H9 (cell line): ENCODE measurements at regions not wholly inside any gene's neighbourhood (a gene's known extent, or its start where the extent isn't known, plus 50 kb on each side); places are given as distances from the start of the nearest gene placed in this dataset.

Experiments
- DNase-seq: peaks from one replicate; pipeline ENCODE4 v3.0.0-alpha.2; 2017
- H2AFZ ChIP-seq: one replicate; pipeline ENCODE4 v1.6.1; 2013; ENCODE audit warnings: mild to moderate bottlenecking, low read length, control low read depth, moderate library complexity
- H2AK5ac ChIP-seq: 2 replicates; pipeline ENCODE4 v1.6.1; 2013; ENCODE audit warnings: low read length, control low read depth, mixed read lengths; ENCODE audit not compliant: insufficient read length
- H2BK120ac ChIP-seq: one replicate; pipeline ENCODE4 v1.6.1; 2013; ENCODE audit warnings: low read depth, mild to moderate bottlenecking, low read length, control low read depth, inconsistent platforms; ENCODE audit not compliant: poor library complexity, severe bottlenecking
- H2BK12ac ChIP-seq: 2 replicates; pipeline ENCODE4 v1.6.1; 2013; ENCODE audit warnings: low read length, control low read depth, mixed read lengths, low read depth; ENCODE audit not compliant: insufficient read length
- H2BK15ac ChIP-seq: 2 replicates; pipeline ENCODE4 v1.6.1; 2013; ENCODE audit warnings: low read depth, low read length, control low read depth
- H2BK20ac ChIP-seq: one replicate; pipeline ENCODE4 v1.6.1; 2013; ENCODE audit warnings: low read depth, mild to moderate bottlenecking, low read length, control low read depth, inconsistent platforms; ENCODE audit not compliant: poor library complexity, severe bottlenecking
- H2BK5ac ChIP-seq: 2 replicates; pipeline ENCODE4 v1.6.1; 2013; ENCODE audit warnings: low read length, control low read depth, mixed read lengths; ENCODE audit not compliant: insufficient read length
- H3K14ac ChIP-seq: 2 replicates; pipeline ENCODE4 v1.6.1; 2013; ENCODE audit warnings: low read length, control low read depth; ENCODE audit not compliant: insufficient read depth
- H3K18ac ChIP-seq: 2 replicates; pipeline ENCODE4 v1.6.1; 2013; ENCODE audit warnings: low read depth, mild to moderate bottlenecking, mixed read lengths, low read length, control low read depth; ENCODE audit not compliant: insufficient read length
- H3K23ac ChIP-seq: 2 replicates; pipeline ENCODE4 v1.6.1; 2013; ENCODE audit warnings: low read length, control low read depth, mixed read lengths, low read depth; ENCODE audit not compliant: insufficient read length
- H3K23me2 ChIP-seq: 2 replicates; pipeline ENCODE4 v1.6.1; 2013; ENCODE audit warnings: low read depth, mild to moderate bottlenecking, mixed read lengths, low read length, control low read depth; ENCODE audit not compliant: insufficient read length, poor library complexity, severe bottlenecking
- H3K27ac ChIP-seq: 2 replicates; pipeline ENCODE4 v1.5.1; 2013; ENCODE audit warnings: low read length, control low read depth, mixed read lengths, low read depth; ENCODE audit not compliant: insufficient read length
- H3K27me3 ChIP-seq: 2 replicates; pipeline ENCODE4 v1.6.1; 2013; ENCODE audit warnings: low read length, control low read depth, inconsistent platforms; ENCODE audit not compliant: insufficient read depth
- H3K4ac ChIP-seq: 2 replicates; pipeline ENCODE4 v1.6.1; 2013; ENCODE audit warnings: low read depth, mild to moderate bottlenecking, control low read depth, inconsistent platforms, low read length, moderate library complexity
- H3K4me1 ChIP-seq: 2 replicates; pipeline ENCODE4 v1.6.1; 2013; ENCODE audit warnings: low read length, control low read depth, inconsistent platforms; ENCODE audit not compliant: insufficient read depth
- H3K4me2 ChIP-seq: 2 replicates; pipeline ENCODE4 v1.6.1; 2013; ENCODE audit warnings: low read length, control low read depth, mixed read lengths; ENCODE audit not compliant: insufficient read length, insufficient read depth
- H3K56ac ChIP-seq: 2 replicates; pipeline ENCODE4 v1.6.1; 2013; ENCODE audit warnings: low read depth, mild to moderate bottlenecking, mixed read lengths, low read length, control low read depth; ENCODE audit not compliant: insufficient read length
- H3K79me1 ChIP-seq: 2 replicates; pipeline ENCODE4 v1.6.1; 2013; ENCODE audit warnings: low read depth, mild to moderate bottlenecking, moderate library complexity, low read length, control low read depth, inconsistent platforms; ENCODE audit not compliant: insufficient read depth, poor library complexity, severe bottlenecking
- H3K79me2 ChIP-seq: 2 replicates; pipeline ENCODE4 v1.6.1; 2013; ENCODE audit warnings: low read length, control low read depth, inconsistent platforms; ENCODE audit not compliant: insufficient read depth
- H3K9ac ChIP-seq: 2 replicates; pipeline ENCODE4 v1.6.1; 2013; ENCODE audit warnings: low read length, control low read depth, mixed read lengths; ENCODE audit not compliant: insufficient read length; ENCODE audit errors: extremely low read depth
- H3K9me3 ChIP-seq: one replicate; pipeline ENCODE4 v1.6.1; 2013; ENCODE audit warnings: low read depth, low read length, inconsistent platforms; ENCODE audit not compliant: control insufficient read depth
- H3T11ph ChIP-seq: one replicate; pipeline ENCODE4 v1.6.1; 2013; ENCODE audit warnings: mild to moderate bottlenecking, low read length, control low read depth, inconsistent platforms
- H4K20me1 ChIP-seq: one replicate; pipeline ENCODE4 v1.6.1; 2013; ENCODE audit not compliant: control insufficient read depth, insufficient read length, insufficient read depth
- H4K5ac ChIP-seq: 2 replicates; pipeline ENCODE4 v1.6.1; 2013; ENCODE audit warnings: low read depth, mild to moderate bottlenecking, mixed read lengths, low read length, control low read depth; ENCODE audit not compliant: insufficient read length
- H4K8ac ChIP-seq: replicated peaks from 2 replicates; pipeline ENCODE4 v1.6.1; 2013; ENCODE audit warnings: low read length, control low read depth, mixed read lengths, low read depth; ENCODE audit not compliant: insufficient read length
- H4K91ac ChIP-seq: 2 replicates; pipeline ENCODE4 v1.6.1; 2013; ENCODE audit warnings: low read depth, mild to moderate bottlenecking, moderate library complexity, mixed read lengths, low read length, control low read depth; ENCODE audit not compliant: insufficient read length
- H3K27ac Mint-ChIP-seq, 3 experiments: 2 replicates in 2 of 3; 3 replicates in 1 of 3; pipeline ENCODE4 v1.8.0; 2020 to 2021; ENCODE audit warnings: mixed read lengths in 3 of 3, mild to moderate bottlenecking in 1 of 3, moderate library complexity in 1 of 3
- H3K27me3 Mint-ChIP-seq: 2 replicates; pipeline ENCODE4 v1.8.0; 2021; ENCODE audit warnings: low read depth, mild to moderate bottlenecking, moderate library complexity, mixed read lengths
- H3K36me3 Mint-ChIP-seq, 3 experiments: 2 replicates in 2 of 3; 3 replicates in 1 of 3; pipeline ENCODE4 v1.8.0; 2020 to 2021; ENCODE audit warnings: low read depth in 3 of 3, mixed read lengths in 3 of 3; ENCODE audit not compliant: insufficient read depth in 1 of 3
- H3K4me1 Mint-ChIP-seq, 2 experiments: 2 replicates each; pipeline ENCODE4 v1.8.0; 2020; ENCODE audit warnings: mixed read lengths in 2 of 2
- H3K4me3 Mint-ChIP-seq, 2 experiments: 2 replicates in 1 of 2; 3 replicates in 1 of 2; pipeline ENCODE4 v1.8.0; 2020 to 2021; ENCODE audit warnings: mild to moderate bottlenecking in 2 of 2, mixed read lengths in 2 of 2, moderate library complexity in 1 of 2
- H3K9me3 Mint-ChIP-seq, 2 experiments: 2 replicates in 1 of 2; 3 replicates in 1 of 2; pipeline ENCODE4 v1.8.0; 2020; ENCODE audit warnings: mild to moderate bottlenecking in 2 of 2, mixed read lengths in 2 of 2, moderate library complexity in 1 of 2
- WGBS: extraction: QIAGEN DNeasy Blood & Tissue Kit; methylation state at CpG from one replicate; pipeline ENCODE4 v1.1.7; 2013; ENCODE audit warnings: missing lambda C conversion rate, low lambda C conversion rate, mixed read lengths; ENCODE audit not compliant: insufficient read length; ENCODE audit errors: extremely low coverage; 5-methylcytosine and 5-hydroxymethylcytosine counted together
- TF ChIP-seq, protein P1 (sequence below): fragments of 200-600 bp; sonication (generic); conservative IDR thresholded peaks from 3 replicates; pipeline ENCODE4 v1.8.0; 2021; ENCODE audit warnings: antibody characterized with exemption, mild to moderate bottlenecking

DNA sequence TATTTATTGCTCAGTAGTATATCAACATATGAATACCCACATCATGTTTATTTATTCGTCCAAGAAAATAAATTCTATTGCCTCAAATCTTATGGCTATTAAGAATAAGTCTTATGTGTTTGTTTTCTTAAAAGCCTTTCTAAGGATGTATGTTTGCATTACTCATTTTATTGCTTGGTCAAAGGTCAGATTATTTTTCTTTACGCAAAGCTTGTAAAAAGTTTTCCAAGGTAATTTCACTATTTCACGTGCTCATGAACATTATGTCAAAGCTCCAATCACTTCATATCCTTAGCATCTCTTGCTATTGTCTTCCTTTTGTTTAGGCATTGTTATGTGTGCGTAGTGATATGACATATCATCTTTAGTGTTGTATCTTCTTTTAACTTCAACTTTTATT is 258.5 kb upstream of the FSTL5 start:
- Histone ChIP-seq H2BK5ac (no peak overlapping the region), H3K4me2 (no peak overlapping the region), H2BK15ac (no peak overlapping the region), H2BK12ac (no peak overlapping the region), H4K8ac (no peak overlapping the region), H3K9me3 (no peaks in the 10 kb centered on the region), H3K27me3 (no peaks in the 10 kb centered on the region), H3K14ac (no peak overlapping the region), H3K4ac (no peak overlapping the region), H2BK20ac (no peak overlapping the region), H2AFZ (no peak overlapping the region), H4K20me1 (no peaks in the 10 kb centered on the region), H3K23me2 (no peaks in the 10 kb centered on the region), H3K79me2 (no peaks in the 10 kb centered on the region), H3K79me1 (no peaks in the 10 kb centered on the region), H4K91ac (no peak overlapping the region), H3K23ac (no peak overlapping the region), H3T11ph (no peak overlapping the region), H3K18ac (no peak overlapping the region), H3K9ac (no peak overlapping the region), H3K4me1 (no peaks in the 10 kb centered on the region), H3K27ac (no peak overlapping the region), H2BK120ac (no peak overlapping the region), H2AK5ac (no peak overlapping the region), H3K56ac (no peak overlapping the region), H4K5ac (no peak overlapping the region)
- no peaks in the 10 kb centered on the region for H3K9me3 Mint-ChIP-seq
- no peaks in the 10 kb centered on the region for H3K27me3 Mint-ChIP-seq
- H3K36me3 Mint-ChIP-seq, result no peaks in the 10 kb centered on the region
- H3K4me1 Mint-ChIP-seq, result no peaks in the 10 kb centered on the region
- H3K4me3 Mint-ChIP-seq, result no peak overlapping the region
- TF ChIP-seq, protein P1, sequence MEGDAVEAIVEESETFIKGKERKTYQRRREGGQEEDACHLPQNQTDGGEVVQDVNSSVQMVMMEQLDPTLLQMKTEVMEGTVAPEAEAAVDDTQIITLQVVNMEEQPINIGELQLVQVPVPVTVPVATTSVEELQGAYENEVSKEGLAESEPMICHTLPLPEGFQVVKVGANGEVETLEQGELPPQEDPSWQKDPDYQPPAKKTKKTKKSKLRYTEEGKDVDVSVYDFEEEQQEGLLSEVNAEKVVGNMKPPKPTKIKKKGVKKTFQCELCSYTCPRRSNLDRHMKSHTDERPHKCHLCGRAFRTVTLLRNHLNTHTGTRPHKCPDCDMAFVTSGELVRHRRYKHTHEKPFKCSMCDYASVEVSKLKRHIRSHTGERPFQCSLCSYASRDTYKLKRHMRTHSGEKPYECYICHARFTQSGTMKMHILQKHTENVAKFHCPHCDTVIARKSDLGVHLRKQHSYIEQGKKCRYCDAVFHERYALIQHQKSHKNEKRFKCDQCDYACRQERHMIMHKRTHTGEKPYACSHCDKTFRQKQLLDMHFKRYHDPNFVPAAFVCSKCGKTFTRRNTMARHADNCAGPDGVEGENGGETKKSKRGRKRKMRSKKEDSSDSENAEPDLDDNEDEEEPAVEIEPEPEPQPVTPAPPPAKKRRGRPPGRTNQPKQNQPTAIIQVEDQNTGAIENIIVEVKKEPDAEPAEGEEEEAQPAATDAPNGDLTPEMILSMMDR, result no peak
- no CpG with 5 or more reads among the region's 4 CpGs for whole genome bisulfite sequencing
- no peak overlapping the region for H3K27ac Mint-ChIP-seq
- no peak for DNase-seq
